Vagina (tissue), 2 donors: ENCODE measurements at regions not wholly inside any gene's neighbourhood (a gene's known extent, or its start where the extent isn't known, plus 50 kb on each side); places are given as distances from the start of the nearest gene placed in this dataset.

Experiments
- DNase-seq, 2 donors: peaks; one replicate each; pipeline ENCODE4 v3.0.0-alpha.2; 2017; ENCODE audit errors: extremely low spot score in 2 of 2
- H3K27ac ChIP-seq: fragments of 200-600 bp; sonication (generic); one replicate; pipeline ENCODE4 v1.5.1; 2019
- H3K27me3 ChIP-seq: fragments of 200-600 bp; sonication (generic); one replicate; pipeline ENCODE4 v1.5.1; 2019
- H3K36me3 ChIP-seq, 2 donors: fragments of 200-600 bp; sonication (generic); one replicate each; pipeline ENCODE4 v1.5.1; 2017 to 2019
- H3K4me1 ChIP-seq: fragments of 200-600 bp; sonication (generic); one replicate; pipeline ENCODE4 v1.5.1; 2019
- H3K4me3 ChIP-seq, 2 donors: fragments of 200-600 bp; sonication (generic); 1 replicate in 1 of 2; 2 replicates in 1 of 2; pipeline ENCODE4 v1.5.1; 2016 to 2019
- H3K9me3 ChIP-seq: fragments of 200-600 bp; sonication (generic); one replicate; pipeline ENCODE4 v1.5.1; 2019
- POLR2A ChIP-seq, 2 donors: fragments of 450-650 bp; IDR thresholded peaks; one replicate each; pipeline ENCODE4 v1.6.1; 2017; ENCODE audit warnings: antibody characterized with exemption in 2 of 2, mild to moderate bottlenecking in 2 of 2, moderate library complexity in 2 of 2
- POLR2AphosphoS5 ChIP-seq, 2 donors: sonication (generic); formaldehyde crosslinking; IDR thresholded peaks; one replicate each; pipeline ENCODE4 v1.9.0; 2017; ENCODE audit warnings: antibody characterized with exemption in 2 of 2, mild to moderate bottlenecking in 2 of 2, low read depth in 1 of 2; ENCODE audit not compliant: insufficient read depth in 1 of 2
- intact Hi-C: fragments of 100-400 bp; cut with DNase I; formaldehyde crosslinking; loops from one replicate; pipeline ENCODE4 v1.15.1; 2023
- TF ChIP-seq, protein P1 (sequence below), 3 experiments: fragments of 450-650 bp in 2 of 3; fragments of 200-600 bp in 1 of 3; sonication (generic) in 1 of 3; IDR thresholded peaks; one replicate each; pipeline ENCODE4 v1.5.1; 2017 to 2019; ENCODE audit warnings: antibody characterized with exemption in 3 of 3, mild to moderate bottlenecking in 2 of 3, moderate library complexity in 2 of 3

DNA sequence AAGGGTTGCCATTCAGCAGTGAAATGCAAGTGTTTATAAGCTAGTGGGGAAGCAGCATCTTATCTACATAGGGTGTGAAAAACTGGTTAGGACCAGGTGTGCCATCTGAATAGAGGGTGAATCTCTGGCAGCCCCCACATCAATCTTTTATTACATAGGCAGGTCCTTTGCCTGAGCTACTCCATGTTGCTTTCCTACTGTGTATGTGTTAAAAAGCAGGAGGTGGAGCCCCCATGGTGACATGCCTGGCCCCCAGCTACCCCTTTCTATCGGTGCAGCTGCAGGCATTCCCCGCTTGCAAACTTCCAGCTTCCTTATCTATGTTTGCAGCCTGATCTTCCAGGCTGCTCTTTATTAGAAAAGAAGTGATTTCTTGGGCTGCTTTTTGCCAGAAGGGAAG lies 353.5 kb downstream of the SPATA31D1 start:
- Histone ChIP-seq H3K27me3 (no peaks in the 10 kb centered on the region), H3K9me3 (peaks cover 6% of the 10 kb centered on the region), H3K4me3 (no peak overlapping the region), H3K36me3 (no peaks in the 10 kb centered on the region), H3K27ac (no peak overlapping the region), H3K4me1 (no peaks in the 10 kb centered on the region)
- intact Hi-C loops: no loop called here
- no peak for DNase-seq
- TF ChIP-seq POLR2AphosphoS5 (IDR thresholded peaks at IDR 0.05; ENCODE audit: insufficient read depth in 1 of 2, low read depth in 1 of 2): no peak
- no peak for TF ChIP-seq POLR2A (IDR thresholded peaks at IDR 0.05)

DNA sequence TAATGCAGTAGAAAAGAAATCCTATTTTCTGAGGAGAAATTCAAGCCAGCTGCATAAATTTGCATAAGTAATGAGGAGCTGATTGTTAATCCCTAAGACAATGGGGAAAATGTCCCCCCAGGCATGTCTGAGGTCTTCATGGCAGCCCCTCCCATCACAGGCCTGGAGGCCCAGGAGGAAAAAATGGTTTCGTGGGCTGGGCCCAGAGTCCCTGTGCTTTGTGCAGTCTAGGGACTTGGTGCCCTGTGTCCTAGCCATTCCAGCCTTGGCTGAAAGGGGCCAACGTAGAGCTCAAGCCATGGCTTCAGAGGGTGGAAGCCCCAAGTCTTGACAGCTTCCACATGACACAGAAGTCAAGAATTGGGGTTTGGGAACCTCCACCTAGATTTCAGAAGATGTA lies 357.5 kb downstream of the SPATA31D1 start:
- intact Hi-C loops: no loop called here
- Histone ChIP-seq H3K4me3 (no peak overlapping the region), H3K27me3 (no peaks in the 10 kb centered on the region), H3K4me1 (no peaks in the 10 kb centered on the region), H3K27ac (no peak overlapping the region), H3K9me3 (peaks cover 6% of the 10 kb centered on the region), H3K36me3 (no peaks in the 10 kb centered on the region)
- no peak for TF ChIP-seq POLR2A (IDR thresholded peaks at IDR 0.05)
- TF ChIP-seq, protein P1, sequence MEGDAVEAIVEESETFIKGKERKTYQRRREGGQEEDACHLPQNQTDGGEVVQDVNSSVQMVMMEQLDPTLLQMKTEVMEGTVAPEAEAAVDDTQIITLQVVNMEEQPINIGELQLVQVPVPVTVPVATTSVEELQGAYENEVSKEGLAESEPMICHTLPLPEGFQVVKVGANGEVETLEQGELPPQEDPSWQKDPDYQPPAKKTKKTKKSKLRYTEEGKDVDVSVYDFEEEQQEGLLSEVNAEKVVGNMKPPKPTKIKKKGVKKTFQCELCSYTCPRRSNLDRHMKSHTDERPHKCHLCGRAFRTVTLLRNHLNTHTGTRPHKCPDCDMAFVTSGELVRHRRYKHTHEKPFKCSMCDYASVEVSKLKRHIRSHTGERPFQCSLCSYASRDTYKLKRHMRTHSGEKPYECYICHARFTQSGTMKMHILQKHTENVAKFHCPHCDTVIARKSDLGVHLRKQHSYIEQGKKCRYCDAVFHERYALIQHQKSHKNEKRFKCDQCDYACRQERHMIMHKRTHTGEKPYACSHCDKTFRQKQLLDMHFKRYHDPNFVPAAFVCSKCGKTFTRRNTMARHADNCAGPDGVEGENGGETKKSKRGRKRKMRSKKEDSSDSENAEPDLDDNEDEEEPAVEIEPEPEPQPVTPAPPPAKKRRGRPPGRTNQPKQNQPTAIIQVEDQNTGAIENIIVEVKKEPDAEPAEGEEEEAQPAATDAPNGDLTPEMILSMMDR (IDR thresholded peaks at IDR 0.05): no peak
- DNase-seq: no peak

DNA sequence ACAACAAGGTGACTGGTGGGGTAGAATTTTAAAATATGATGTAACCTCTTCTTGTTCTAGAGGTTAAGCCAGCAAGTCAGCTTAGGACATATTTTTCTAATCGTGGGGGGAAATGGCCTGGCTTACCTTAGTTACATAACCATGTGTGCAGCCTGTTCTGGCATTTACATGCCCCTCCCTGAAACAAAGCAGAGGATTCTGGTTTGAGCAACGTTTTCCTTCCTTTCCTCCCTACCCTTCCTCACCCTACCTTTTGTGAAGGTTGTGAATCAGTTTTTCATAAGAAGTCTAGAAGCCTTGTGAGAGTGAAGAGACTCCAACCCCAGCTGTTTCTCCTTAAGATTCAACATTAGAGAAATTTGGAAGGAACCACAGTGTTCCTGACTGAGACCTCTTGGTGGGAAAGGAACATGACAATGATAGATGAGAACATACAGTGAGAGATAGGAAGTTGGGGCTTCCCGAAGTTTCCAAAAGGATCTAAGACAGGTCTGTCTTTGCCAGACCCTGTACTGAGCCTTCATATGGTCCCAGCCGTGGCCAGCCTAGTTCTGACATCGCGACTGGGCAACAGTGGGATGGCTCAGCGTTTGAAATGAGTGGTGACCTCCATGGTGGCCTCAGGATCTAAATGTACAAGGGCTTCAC lies 365.2 kb downstream of the SPATA31D1 start:
- intact Hi-C loops: no loop called here
- no peak overlapping the region for H3K27ac ChIP-seq
- H3K36me3 ChIP-seq: no peaks in the 10 kb centered on the region
- no peak for TF ChIP-seq POLR2A (IDR thresholded peaks at IDR 0.05)
- TF ChIP-seq, protein P1 (IDR thresholded peaks at IDR 0.05): no peak
- no peak for TF ChIP-seq POLR2AphosphoS5 (IDR thresholded peaks at IDR 0.05; ENCODE audit: insufficient read depth in 1 of 2, low read depth in 1 of 2)
- H3K9me3 ChIP-seq: no peaks in the 10 kb centered on the region
- no peaks in the 10 kb centered on the region for H3K27me3 ChIP-seq
- H3K4me3 ChIP-seq: no peak overlapping the region
- H3K4me1 ChIP-seq: no peaks in the 10 kb centered on the region
- DNase-seq: no peak

DNA sequence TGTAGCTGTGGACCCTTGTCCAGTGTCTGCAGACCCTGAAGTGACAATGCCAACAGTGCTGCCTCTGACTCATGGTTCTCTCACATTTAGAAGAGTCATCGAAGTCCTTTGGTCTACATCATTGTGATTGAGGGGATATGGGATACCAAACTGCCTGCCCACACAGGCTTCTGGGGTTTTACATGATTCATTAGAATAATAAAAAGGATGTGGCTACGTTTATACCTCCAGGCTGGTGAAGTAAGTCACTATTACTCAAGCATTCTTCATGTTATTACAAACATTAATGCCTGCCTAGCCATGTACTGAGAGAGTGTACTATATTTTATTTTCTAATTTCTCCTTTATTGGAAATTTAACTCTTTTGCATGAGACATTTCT lies 365.7 kb downstream of the SPATA31D1 start:
- no peaks in the 10 kb centered on the region for H3K4me1 ChIP-seq
- no peak for TF ChIP-seq POLR2AphosphoS5 (IDR thresholded peaks at IDR 0.05; ENCODE audit: insufficient read depth in 1 of 2, low read depth in 1 of 2)
- TF ChIP-seq, protein P1 (IDR thresholded peaks at IDR 0.05): no peak
- no peak for TF ChIP-seq POLR2A (IDR thresholded peaks at IDR 0.05)

DNA sequence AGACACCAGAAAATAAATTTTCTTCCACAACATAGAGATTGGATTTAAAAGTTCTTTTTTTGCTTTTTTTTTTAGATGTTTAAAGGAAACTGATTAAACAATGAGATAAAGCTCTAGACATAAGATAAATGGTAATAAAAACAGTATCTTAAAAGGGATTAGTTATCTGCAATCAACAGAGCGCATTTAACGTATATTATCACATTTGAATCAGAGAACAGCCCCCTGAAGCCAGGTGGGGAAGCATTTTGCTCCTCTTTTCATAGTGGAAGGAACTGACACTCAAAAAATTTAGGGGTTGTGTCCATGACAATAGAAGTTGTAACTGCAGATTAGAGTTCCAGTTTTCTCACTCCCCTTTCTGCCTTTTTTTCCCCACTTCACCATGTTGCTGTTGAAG lies 367.6 kb downstream of the SPATA31D1 start:
- Histone ChIP-seq H3K27me3 (no peaks in the 10 kb centered on the region), H3K36me3 (no peaks in the 10 kb centered on the region), H3K4me3 (no peak overlapping the region), H3K4me1 (no peaks in the 10 kb centered on the region), H3K27ac (no peak overlapping the region), H3K9me3 (no peaks in the 10 kb centered on the region)
- intact Hi-C loops: no loop called here
- no peak for TF ChIP-seq POLR2AphosphoS5 (IDR thresholded peaks at IDR 0.05; ENCODE audit: insufficient read depth in 1 of 2, low read depth in 1 of 2)
- TF ChIP-seq, protein P1 (IDR thresholded peaks at IDR 0.05): no peak
- no peak for TF ChIP-seq POLR2A (IDR thresholded peaks at IDR 0.05)
- DNase-seq: no peak

More for the DNA sequence above, 365.7 kb downstream of the SPATA31D1 start:
- intact Hi-C loops: no loop called here
- no peak overlapping the region for H3K27ac ChIP-seq
- no peak for DNase-seq
- H3K9me3 ChIP-seq: no peaks in the 10 kb centered on the region
- no peaks in the 10 kb centered on the region for H3K27me3 ChIP-seq
- no peak overlapping the region for H3K4me3 ChIP-seq
- no peaks in the 10 kb centered on the region for H3K36me3 ChIP-seq
